T47D (cell line): ENCODE measurements at regions not wholly inside any gene's neighbourhood (a gene's known extent, or its start where the extent isn't known, plus 50 kb on each side); places are given as distances from the start of the nearest gene placed in this dataset.

Source experiments
- DNase-seq, 2 experiments: peaks; one replicate each; pipeline versions ENCODE4 v3.0.0 to v3.0.0-alpha.2; 2011 to 2012; ENCODE audit warnings: low read depth in 1 of 2, low spot score in 1 of 2
- JUND ChIP-seq: IDR thresholded peaks from 2 replicates; pipeline ENCODE4 v1.6.1; 2012; ENCODE audit warnings: low read depth
- in situ Hi-C: cut with HindIII; loops from 2 replicates; pipeline ENCODE4 v1.10.0; 2016; ENCODE audit warnings: low sequenced_read_pairs, low pct_unique_long_range_greater_than_20kb

- in situ Hi-C loops = no loop called here
- DNase-seq = no peak
- no peak for TF ChIP-seq JUND
Observed at GRCh38 chr13:89577301-89577700, 1770.2 kb upstream of the MIR17HG start.

- DNase-seq = no peak
- in situ Hi-C loops = no loop called here
- TF ChIP-seq JUND = no peak
Observed at GRCh38 chr13:89584058-89584620, 1763.3 kb upstream of the MIR17HG start.

GRCh38 chr13:89602655-89603054 lies 1744.8 kb upstream of the MIR17HG start:
- in situ Hi-C loops = no loop called here
- DNase-seq = no peak
- no peak for TF ChIP-seq JUND

GRCh38 chr13:89603187-89603586 lies 1744.3 kb upstream of the MIR17HG start:
- TF ChIP-seq JUND = no peak
- DNase-seq = no peak
- in situ Hi-C loops = no loop called here

- DNase-seq = no peak
- in situ Hi-C loops = no loop called here
- TF ChIP-seq JUND = no peak
Observed at GRCh38 chr13:89609318-89609717, 1738.2 kb upstream of the MIR17HG start.

GRCh38 chr13:89610331-89610730 lies 1737.2 kb upstream of the MIR17HG start:
- no peak for DNase-seq
- in situ Hi-C loops = no loop called here
- TF ChIP-seq JUND = no peak

- DNase-seq = no peak
- in situ Hi-C loops = no loop called here
- no peak for TF ChIP-seq JUND
Observed at GRCh38 chr13:89610881-89611280, 1736.6 kb upstream of the MIR17HG start.

GRCh38 chr13:89627996-89628395 lies 1719.5 kb upstream of the MIR17HG start:
- TF ChIP-seq JUND = no peak
- in situ Hi-C loops = no loop called here
- no peak for DNase-seq

- in situ Hi-C loops = no loop called here
- TF ChIP-seq JUND = no peak
- no peak for DNase-seq
Observed at GRCh38 chr13:89628567-89628966, 1718.9 kb upstream of the MIR17HG start.

GRCh38 chr13:89650226-89650625 lies 1697.3 kb upstream of the MIR17HG start:
- DNase-seq = no peak
- in situ Hi-C loops = no loop called here
- TF ChIP-seq JUND = no peak

- no peak for TF ChIP-seq JUND
- no peak for DNase-seq
- in situ Hi-C loops = no loop called here
Observed at GRCh38 chr13:89660752-89661151, 1686.7 kb upstream of the MIR17HG start.

- no peak for DNase-seq
- no peak for TF ChIP-seq JUND
- in situ Hi-C loops = no loop called here
Observed at GRCh38 chr13:89673789-89674311, 1673.6 kb upstream of the MIR17HG start.

GRCh38 chr13:89678466-89679121 lies 1668.9 kb upstream of the MIR17HG start:
- in situ Hi-C loops = no loop called here
- TF ChIP-seq JUND = no peak
- no peak for DNase-seq

- in situ Hi-C loops = no loop called here
- TF ChIP-seq JUND = no peak
- DNase-seq = no peak
Observed at GRCh38 chr13:89684896-89685295, 1662.6 kb upstream of the MIR17HG start.
